C4-2B (cell line): ENCODE measurements at regions not wholly inside any gene's neighbourhood (a gene's known extent, or its start where the extent isn't known, plus 50 kb on each side); places are given as distances from the start of the nearest gene placed in this dataset.

Experiments
- H3K27ac ChIP-seq: fragments of 450-650 bp; 2 replicates; pipeline ENCODE4 v1.5.1; 2017
- CTCF ChIP-seq: fragments of 450-650 bp; conservative IDR thresholded peaks from 2 replicates; pipeline ENCODE4 v1.5.1; 2017; ENCODE audit warnings: mild to moderate bottlenecking
- ZFX ChIP-seq: fragments of 450-650 bp; IDR thresholded peaks from 2 replicates; pipeline ENCODE4 v1.6.1; 2017

GRCh38 chr2:163405298-163405697 is 330.5 kb downstream of the FIGN start:
- no peak overlapping the region for H3K27ac ChIP-seq
- TF ChIP-seq CTCF (no peak), ZFX (no peak)

- TF ChIP-seq ZFX (no peak), CTCF (no peak)
- no peak overlapping the region for H3K27ac ChIP-seq
These were observed 334.3 kb downstream of the FIGN start for GRCh38 chr2:163401481-163401880.

- no peak overlapping the region for H3K27ac ChIP-seq
- TF ChIP-seq CTCF: no peak
- no peak for TF ChIP-seq ZFX
These were observed 338.4 kb downstream of the FIGN start for GRCh38 chr2:163397451-163397850.

GRCh38 chr2:163395602-163396001 is 340.2 kb downstream of the FIGN start:
- TF ChIP-seq CTCF (no peak), ZFX (no peak)
- H3K27ac ChIP-seq: no peak overlapping the region

GRCh38 chr2:163389838-163390237 is 346.0 kb downstream of the FIGN start:
- H3K27ac ChIP-seq: no peak overlapping the region
- TF ChIP-seq ZFX: no peak
- TF ChIP-seq CTCF: no peak

- no peak overlapping the region for H3K27ac ChIP-seq
- no peak for TF ChIP-seq ZFX
- no peak for TF ChIP-seq CTCF
These were observed 360.3 kb downstream of the FIGN start for GRCh38 chr2:163375472-163375871.

- no peak for TF ChIP-seq CTCF
- no peak for TF ChIP-seq ZFX
- no peak overlapping the region for H3K27ac ChIP-seq
These were observed 360.7 kb downstream of the FIGN start for GRCh38 chr2:163375070-163375469.
